Breast epithelium (tissue), 4 donors: ENCODE measurements at regions not wholly inside any gene's neighbourhood (a gene's known extent, or its start where the extent isn't known, plus 50 kb on each side); places are given as distances from the start of the nearest gene placed in this dataset.
"Not testable (repeated sequence)": the region's sequence is repeated elsewhere in the genome, so short reads cannot be mapped to it uniquely, and the experiment has no call there.

Source experiments
- DNase-seq, 2 donors: peaks; one replicate each; pipeline ENCODE4 v3.0.0-alpha.2; 2019; ENCODE audit warnings: low spot score in 2 of 2
- H3K27ac ChIP-seq, 2 donors: fragments of 200-600 bp; sonication (generic) in 1 of 2; one replicate each; pipeline ENCODE4 v1.5.1; 2016 to 2019; ENCODE audit warnings: mild to moderate bottlenecking in 1 of 2
- H3K27me3 ChIP-seq, 2 donors: fragments of 200-600 bp; sonication (generic) in 1 of 2; one replicate each; pipeline versions ENCODE4 v1.5.1 to v1.6.0; 2017 to 2019; ENCODE audit warnings: control low read depth in 1 of 2, mild to moderate bottlenecking in 1 of 2
- H3K36me3 ChIP-seq: fragments of 200-600 bp; one replicate; pipeline ENCODE4 v1.5.1; 2019
- H3K4me1 ChIP-seq, 2 donors: fragments of 200-600 bp; sonication (generic); one replicate each; pipeline ENCODE4 v1.5.1; 2016 to 2019; ENCODE audit warnings: control low read depth in 1 of 2
- H3K4me3 ChIP-seq, 3 donors: fragments of 200-600 bp; sonication (generic); 1 replicate in 2 of 3; 2 replicates in 1 of 3; pipeline ENCODE4 v1.5.1; 2016 to 2019; ENCODE audit warnings: mild to moderate bottlenecking in 3 of 3, moderate library complexity in 2 of 3
- H3K9me3 ChIP-seq, 2 donors: fragments of 200-600 bp; sonication (generic) in 1 of 2; one replicate each; pipeline ENCODE4 v1.5.1; 2016 to 2019; ENCODE audit warnings: control low read depth in 1 of 2
- POLR2A ChIP-seq: fragments of 450-650 bp; IDR thresholded peaks from one replicate; pipeline ENCODE4 v1.6.1; 2016; ENCODE audit warnings: antibody characterized with exemption, mild to moderate bottlenecking, moderate library complexity
- POLR2AphosphoS5 ChIP-seq, 3 donors: sonication (generic); formaldehyde crosslinking; IDR thresholded peaks; one replicate each; pipeline ENCODE4 v1.6.1; 2017; ENCODE audit warnings: antibody characterized with exemption in 3 of 3
- intact Hi-C: fragments of 100-400 bp; cut with DNase I; formaldehyde crosslinking; loops from one replicate; pipeline ENCODE4 v1.15.1; 2023; ENCODE audit warnings: low total_unique reads
- TF ChIP-seq, protein P1 (sequence below), 3 donors: fragments of 450-650 bp; IDR thresholded peaks; one replicate each; pipeline ENCODE4 v1.5.1; 2016 to 2017; ENCODE audit warnings: antibody characterized with exemption in 3 of 3, mild to moderate bottlenecking in 3 of 3, moderate library complexity in 3 of 3

DNA sequence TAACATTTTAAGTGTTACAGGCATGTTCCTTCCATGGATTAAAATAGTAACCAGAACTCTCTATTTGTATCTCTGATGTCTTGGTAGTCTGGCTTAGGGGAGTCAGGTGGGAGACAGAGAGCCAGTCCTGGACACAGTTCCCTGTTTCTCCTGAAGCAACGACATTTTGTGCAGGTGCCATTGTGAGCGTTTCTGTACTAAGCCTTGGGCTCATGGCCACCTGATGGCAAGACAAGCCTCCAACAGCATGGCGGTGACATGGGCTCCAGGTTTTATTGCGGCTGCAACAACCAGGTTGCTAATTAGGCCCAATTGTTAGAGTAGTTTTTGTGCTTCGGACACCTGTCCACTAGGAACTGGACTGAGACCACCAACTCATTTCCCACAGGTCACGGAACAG, 105.3 kb downstream of the PRDM13 start:
- DNase-seq = no peak
- intact Hi-C loops = no loop called here
- no peaks in the 10 kb centered on the region for H3K36me3 ChIP-seq
- no peaks in the 10 kb centered on the region for H3K9me3 ChIP-seq
- no peak overlapping the region for H3K27ac ChIP-seq
- TF ChIP-seq POLR2A (no peak), POLR2AphosphoS5 (IDR thresholded peaks at IDR 0.05) (no peak)
- TF ChIP-seq, protein P1, sequence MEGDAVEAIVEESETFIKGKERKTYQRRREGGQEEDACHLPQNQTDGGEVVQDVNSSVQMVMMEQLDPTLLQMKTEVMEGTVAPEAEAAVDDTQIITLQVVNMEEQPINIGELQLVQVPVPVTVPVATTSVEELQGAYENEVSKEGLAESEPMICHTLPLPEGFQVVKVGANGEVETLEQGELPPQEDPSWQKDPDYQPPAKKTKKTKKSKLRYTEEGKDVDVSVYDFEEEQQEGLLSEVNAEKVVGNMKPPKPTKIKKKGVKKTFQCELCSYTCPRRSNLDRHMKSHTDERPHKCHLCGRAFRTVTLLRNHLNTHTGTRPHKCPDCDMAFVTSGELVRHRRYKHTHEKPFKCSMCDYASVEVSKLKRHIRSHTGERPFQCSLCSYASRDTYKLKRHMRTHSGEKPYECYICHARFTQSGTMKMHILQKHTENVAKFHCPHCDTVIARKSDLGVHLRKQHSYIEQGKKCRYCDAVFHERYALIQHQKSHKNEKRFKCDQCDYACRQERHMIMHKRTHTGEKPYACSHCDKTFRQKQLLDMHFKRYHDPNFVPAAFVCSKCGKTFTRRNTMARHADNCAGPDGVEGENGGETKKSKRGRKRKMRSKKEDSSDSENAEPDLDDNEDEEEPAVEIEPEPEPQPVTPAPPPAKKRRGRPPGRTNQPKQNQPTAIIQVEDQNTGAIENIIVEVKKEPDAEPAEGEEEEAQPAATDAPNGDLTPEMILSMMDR (IDR thresholded peaks at IDR 0.05) = no peak
- no peaks in the 10 kb centered on the region for H3K27me3 ChIP-seq
- no peak overlapping the region for H3K4me3 ChIP-seq
- H3K4me1 ChIP-seq = no peaks in the 10 kb centered on the region

DNA sequence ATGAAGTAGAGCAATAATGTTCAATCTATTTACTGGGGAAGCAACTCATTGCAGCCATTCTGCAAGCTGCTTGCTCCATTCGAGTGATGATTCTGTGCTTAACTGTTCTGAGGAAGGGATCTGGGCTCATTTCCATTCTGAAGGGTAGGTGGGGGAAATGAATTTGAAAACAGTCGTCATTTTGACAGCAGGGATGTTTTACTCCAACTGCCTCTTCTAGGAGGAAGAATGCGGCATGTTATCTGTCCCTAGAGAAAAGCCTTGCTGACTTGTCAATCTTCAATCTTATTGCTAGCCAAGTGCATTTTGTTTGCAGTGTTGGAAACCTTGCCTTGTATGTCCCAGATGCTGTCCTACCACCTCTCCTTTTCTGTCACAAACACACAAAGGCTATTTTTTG, 105.9 kb downstream of the PRDM13 start:
- Histone ChIP-seq H3K36me3 (no peaks in the 10 kb centered on the region), H3K4me1 (no peaks in the 10 kb centered on the region), H3K4me3 (no peak overlapping the region), H3K27ac (no peak overlapping the region), H3K9me3 (peaks cover 0 to 5% of the 10 kb centered on the region in 2 donors), H3K27me3 (no peaks in the 10 kb centered on the region)
- DNase-seq = no peak
- intact Hi-C loops = no loop called here
- TF ChIP-seq POLR2AphosphoS5 (IDR thresholded peaks at IDR 0.05) (no peak), POLR2A (no peak)
- TF ChIP-seq, protein P1 (IDR thresholded peaks at IDR 0.05) = no peak

DNA sequence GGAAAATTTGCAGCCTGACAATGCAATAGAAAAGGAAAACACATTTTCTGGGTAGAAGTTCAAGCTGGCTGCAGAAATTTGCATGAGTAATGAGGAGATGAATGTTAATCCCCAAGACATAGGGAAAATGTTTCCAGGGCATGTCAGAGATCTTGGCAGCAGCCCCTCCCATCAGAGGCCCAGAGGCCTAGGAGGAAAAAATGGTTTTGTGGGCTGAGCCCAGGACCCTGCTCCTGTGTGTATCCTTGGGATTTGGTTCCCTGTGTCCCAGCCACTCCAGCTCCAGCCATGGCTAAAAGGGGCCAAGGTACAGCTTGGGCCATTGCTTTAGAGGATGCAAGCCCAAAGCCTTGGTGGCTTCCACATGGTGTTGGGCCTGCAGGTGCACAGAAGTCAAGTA, 115.4 kb downstream of the PRDM13 start:
- H3K4me1 ChIP-seq, intact Hi-C loops, H3K4me3 ChIP-seq, H3K27ac ChIP-seq, H3K27me3 ChIP-seq, H3K36me3 ChIP-seq, DNase-seq: not testable (repeated sequence)
- H3K9me3 ChIP-seq = peaks cover 0 to 20% of the 10 kb centered on the region in 2 donors

DNA sequence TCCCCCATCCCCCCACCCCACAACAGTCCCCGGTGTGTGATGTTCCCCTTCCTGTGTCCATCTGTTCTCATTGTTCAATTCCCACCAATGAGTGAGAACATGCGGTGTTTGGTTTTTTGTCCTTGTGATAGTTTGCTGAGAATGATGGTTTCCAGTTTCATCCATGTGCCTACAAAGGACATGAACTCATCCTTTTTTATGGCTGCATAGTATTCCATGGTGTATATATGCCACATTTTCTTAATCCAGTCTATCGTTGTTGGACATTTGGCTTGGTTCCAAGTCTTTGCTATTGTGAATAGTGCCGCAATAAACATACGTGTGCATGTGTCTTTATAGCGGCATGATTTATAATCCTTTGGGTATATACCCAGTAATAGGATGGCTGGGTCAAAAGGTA, 123.6 kb downstream of the PRDM13 start:
- H3K9me3 ChIP-seq, H3K27ac ChIP-seq, H3K27me3 ChIP-seq, H3K36me3 ChIP-seq, DNase-seq, H3K4me3 ChIP-seq, H3K4me1 ChIP-seq, intact Hi-C loops: not testable (repeated sequence)

DNA sequence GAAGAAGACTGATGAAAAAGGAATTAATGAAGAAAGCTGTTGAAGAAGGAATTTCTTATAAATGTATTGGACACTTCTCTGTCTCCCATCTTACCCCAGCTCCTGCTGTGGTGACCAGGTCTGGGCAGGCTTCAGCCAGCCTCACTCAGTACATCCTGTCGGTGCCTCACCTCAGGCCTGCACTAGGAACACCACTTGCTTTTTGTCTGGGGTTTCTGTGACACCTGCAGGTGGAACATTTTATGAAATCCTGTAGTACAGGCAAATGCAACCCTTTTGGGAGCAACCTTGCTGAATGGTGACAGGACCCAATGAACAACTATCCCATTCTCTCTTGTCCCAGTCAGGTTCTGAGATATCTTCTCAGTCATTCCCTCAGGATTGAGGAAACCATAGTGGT, 129.7 kb downstream of the PRDM13 start:
- TF ChIP-seq, protein P1 (IDR thresholded peaks at IDR 0.05) = no peak
- no peak for TF ChIP-seq POLR2A
- Histone ChIP-seq H3K27me3 (peaks cover 0 to 19% of the 10 kb centered on the region in 2 donors), H3K36me3 (no peaks in the 10 kb centered on the region), H3K4me3 (no peak overlapping the region), H3K9me3 (no peaks in the 10 kb centered on the region), H3K27ac (no peak overlapping the region), H3K4me1 (no peaks in the 10 kb centered on the region)
- no peak for DNase-seq
- intact Hi-C loops = no loop called here

DNA sequence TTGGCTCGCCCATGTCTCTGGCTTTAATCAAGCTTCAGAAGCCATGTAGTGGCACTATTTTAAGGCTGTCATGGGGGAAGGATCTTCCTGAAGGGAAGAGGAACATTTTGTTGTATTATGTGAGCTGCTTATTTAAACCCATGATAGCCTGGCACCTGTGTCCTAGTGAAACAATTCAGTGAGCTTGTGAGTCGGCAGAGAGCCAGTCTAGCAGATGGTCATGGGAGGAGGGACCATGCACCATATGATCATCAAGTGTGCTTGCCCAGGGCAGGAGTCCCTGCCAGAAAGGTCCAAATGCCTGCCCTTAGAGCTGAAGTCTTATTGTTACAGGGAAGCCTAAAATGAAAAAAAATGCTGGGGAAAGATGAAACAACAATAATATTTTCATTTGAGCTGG, 132.9 kb downstream of the PRDM13 start:
- H3K27me3 ChIP-seq = peaks cover 0 to 19% of the 10 kb centered on the region in 2 donors
- no peak overlapping the region for H3K4me3 ChIP-seq
- no peaks in the 10 kb centered on the region for H3K4me1 ChIP-seq
- no peak overlapping the region for H3K27ac ChIP-seq
- no peaks in the 10 kb centered on the region for H3K9me3 ChIP-seq
- intact Hi-C loops = no loop called here
- TF ChIP-seq, protein P1 (IDR thresholded peaks at IDR 0.05) = no peak
- TF ChIP-seq POLR2A (no peak), POLR2AphosphoS5 (IDR thresholded peaks at IDR 0.05) (no peak)
- no peak for DNase-seq
- H3K36me3 ChIP-seq = no peaks in the 10 kb centered on the region
